ENCODE measurements at regions not wholly inside any gene's neighbourhood (a gene's known extent, or its start where the extent isn't known, plus 50 kb on each side); places are given as distances from the start of the nearest gene placed in this dataset.

DNA sequence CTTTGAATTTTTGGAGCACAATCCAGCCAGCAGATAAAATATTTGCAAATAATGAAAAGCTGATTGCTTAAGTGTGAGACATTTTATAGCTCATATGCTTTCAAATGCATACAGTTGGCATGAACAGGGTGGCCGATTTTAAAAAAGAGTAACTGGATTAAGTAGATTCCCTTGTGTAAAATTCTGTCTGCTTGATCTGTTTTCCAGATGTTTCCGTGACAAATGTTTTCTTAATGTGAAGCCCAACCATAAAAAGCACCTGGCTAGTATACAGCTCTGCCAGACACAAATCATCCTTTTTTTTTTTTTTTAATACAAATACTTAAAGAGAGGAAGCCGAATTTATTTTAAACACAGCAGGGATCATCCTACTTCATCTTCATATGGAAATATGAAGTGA is 440.7 kb downstream of the CCER1 start:
- FAIRE-seq (no peak), DNase-seq (ENCODE audit: insufficient read length, low spot score) (no peak)
- no peak for TF ChIP-seq POLR2A (IDR thresholded peaks at IDR 0.05; ENCODE audit: low read depth, low read length)

DNA sequence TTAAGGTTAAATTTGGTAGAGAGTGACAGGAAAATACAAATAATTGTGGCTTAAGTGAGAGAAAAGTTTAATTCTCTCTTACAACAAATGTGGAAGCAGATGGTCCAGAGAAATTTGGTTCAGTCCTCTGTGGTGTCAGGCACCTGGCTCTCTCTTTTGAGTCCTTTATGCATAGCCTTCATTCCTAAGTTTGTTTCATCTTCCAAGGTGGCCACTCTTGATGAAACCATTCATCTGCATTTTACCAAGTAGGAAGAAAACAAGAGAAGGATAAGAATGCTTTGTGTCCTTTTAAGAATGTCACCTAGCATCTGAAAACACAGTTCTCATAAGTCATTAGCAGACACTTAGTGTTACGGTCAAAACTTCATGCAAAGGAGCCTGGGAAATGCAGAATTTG is 442.5 kb downstream of the CCER1 start:
- FAIRE-seq = no peak
- DNase-seq (ENCODE audit: insufficient read length, low spot score) = no peak
- no peak for TF ChIP-seq POLR2A (IDR thresholded peaks at IDR 0.05; ENCODE audit: low read depth, low read length)

DNA sequence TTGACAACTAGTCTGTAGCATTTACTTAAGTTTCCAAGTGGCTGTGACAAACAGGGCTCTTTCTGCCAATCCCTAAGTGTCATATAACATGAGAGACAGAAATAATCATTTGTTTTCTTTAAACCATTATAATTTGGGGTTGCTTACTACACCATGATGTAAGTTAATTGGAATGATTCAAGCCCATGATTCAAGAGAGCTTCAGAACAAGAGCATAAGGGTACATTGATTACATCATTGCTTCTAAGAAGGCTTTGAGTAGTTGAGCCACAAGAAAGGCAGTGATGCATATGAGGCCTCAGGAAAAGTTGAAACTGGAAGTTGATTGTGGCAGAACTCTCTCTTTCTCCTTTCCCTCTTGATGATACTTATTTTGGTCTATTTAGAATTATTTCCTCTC is 444.0 kb downstream of the CCER1 start:
- TF ChIP-seq POLR2A (IDR thresholded peaks at IDR 0.05; ENCODE audit: low read depth, low read length) = no peak
- no peak for FAIRE-seq
- DNase-seq (ENCODE audit: insufficient read length, low spot score) = no peak

DNA sequence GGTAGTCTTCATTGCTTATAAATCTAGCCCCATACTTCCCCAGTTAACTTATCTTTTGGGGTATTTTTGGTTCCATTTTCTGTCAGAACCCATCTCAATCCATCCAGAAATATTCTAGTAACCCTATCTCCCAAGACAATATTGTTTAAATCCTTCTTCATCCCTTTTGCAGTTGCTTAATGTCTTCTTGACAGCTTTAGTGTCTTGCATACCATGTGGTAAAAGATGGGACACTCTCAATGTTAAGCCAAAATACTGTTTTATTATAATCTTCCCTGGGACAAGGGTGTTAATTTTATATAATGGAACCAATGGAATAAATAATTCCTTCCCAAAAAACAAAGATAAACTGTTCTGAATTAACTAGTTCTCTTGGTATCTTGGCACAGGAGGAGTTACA is 450.2 kb downstream of the CCER1 start:
- DNase-seq (ENCODE audit: insufficient read length, low spot score) (no peak), FAIRE-seq (no peak)
- no peak for TF ChIP-seq POLR2A (IDR thresholded peaks at IDR 0.05; ENCODE audit: low read depth, low read length)

DNA sequence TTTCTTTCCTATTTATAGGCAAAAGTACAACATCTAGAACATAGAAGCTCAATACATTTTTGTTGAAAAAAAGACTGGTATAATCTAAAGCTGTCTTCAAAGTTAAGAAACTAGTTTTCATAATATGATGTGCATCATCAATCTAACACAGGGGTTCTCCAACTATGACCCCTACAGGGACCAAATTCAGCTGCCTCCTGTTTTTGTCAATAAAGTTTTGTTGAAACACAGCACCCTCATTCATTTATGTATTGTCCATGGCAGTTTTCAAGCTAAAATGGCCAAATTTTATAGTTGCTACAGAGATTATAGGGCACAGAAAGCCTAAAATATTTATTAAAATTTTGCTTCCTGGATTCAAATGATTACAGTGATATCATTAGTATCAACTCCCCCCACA is 452.9 kb downstream of the CCER1 start:
- DNase-seq (ENCODE audit: insufficient read length, low spot score) = no peak
- FAIRE-seq = no peak
- TF ChIP-seq POLR2A (IDR thresholded peaks at IDR 0.05; ENCODE audit: low read depth, low read length) = no peak

DNA sequence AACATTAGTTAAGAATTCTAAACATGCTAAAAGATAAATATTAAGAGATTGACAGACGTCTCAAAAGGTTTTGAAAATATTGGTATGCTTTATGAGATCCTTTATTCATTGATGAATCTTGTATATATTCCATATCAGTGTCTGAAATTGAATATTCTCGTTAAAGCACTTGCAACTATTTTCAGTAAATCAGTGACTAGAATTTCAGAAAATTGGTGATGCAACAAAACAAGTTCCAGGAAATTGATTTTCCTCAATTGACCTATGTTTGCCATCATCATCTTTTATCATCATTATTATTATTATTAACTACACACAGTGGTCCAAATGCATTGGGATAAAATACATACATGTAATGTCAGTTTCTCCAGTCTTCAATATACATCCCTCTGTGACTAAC is 453.6 kb downstream of the CCER1 start:
- no peak for TF ChIP-seq POLR2A (IDR thresholded peaks at IDR 0.05; ENCODE audit: low read depth, low read length)
- no peak for FAIRE-seq
- no peak for DNase-seq (ENCODE audit: insufficient read length, low spot score)

DNA sequence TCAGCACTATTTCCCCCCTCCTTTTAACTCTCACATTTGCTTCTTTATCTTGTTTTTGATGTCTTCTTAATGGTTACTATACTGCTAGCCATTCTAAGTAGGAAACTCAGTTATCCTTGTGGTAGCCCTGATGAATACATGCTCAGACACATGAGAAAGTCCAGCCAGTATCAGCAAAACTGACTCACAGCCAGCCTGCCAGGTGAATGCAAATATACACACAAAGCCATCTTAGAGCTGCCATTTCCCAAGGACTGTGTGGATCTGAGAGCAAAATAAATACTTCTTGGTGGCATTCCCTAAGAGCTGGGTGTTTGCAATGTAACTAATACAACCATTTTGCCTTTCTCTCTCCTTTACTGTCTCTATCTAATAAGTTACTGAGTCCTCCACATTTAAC is 455.2 kb downstream of the CCER1 start:
- DNase-seq (ENCODE audit: insufficient read length, low spot score) = no peak
- TF ChIP-seq POLR2A (IDR thresholded peaks at IDR 0.05; ENCODE audit: low read depth, low read length) = no peak
- FAIRE-seq = no peak

DNA sequence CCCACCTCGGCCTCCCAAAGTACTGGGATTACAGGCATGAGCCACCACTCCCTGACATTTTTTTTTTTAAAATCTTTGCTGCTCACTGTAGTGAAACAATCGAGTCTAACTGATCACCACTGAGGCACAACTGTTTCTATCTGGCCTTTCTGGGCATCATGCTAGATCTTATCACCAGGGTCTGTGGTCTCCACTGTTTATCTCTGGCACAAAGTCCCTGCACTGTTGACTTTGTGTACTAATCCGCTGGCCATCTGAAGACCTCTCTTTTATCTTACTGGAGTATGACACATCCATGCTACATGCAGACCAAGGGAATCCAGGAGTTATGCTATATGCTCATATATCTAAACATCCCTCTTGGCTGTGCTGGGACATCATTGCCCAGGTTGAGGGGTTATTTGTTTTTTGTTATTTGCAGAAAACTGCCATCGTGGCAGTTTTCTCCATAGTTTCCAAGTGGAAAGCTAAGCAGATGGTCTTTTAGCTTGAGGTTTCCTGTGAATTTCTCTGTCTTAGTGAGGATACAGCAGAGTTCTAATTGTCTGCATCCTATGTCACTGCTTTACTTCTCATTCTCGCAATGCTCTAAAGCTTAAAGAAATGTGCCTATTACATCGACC is 456.9 kb downstream of the CCER1 start:
- FAIRE-seq = no peak

DNA sequence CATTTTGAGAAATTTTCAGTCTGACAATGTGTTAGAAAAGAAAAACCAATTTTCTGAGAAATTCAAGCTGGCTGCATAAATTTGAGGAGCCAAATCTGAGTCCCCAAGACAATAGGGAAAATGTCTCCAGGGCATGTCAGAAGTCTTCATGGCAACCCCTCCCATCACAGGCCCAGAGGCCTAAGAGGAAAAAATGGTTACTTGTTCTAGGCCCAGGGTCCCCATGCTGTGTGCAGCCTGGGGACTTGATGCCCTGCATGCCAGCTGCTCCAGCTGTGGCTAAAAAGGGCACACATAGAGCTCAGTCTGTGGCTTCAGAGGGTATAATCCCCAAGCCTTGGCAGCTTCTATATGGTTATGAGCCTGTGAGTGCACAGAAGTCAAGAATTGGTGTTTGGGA is 464.6 kb downstream of the CCER1 start:
- no peak for TF ChIP-seq POLR2A (IDR thresholded peaks at IDR 0.05; ENCODE audit: low read depth, low read length)
- DNase-seq (ENCODE audit: insufficient read length, low spot score) (no peak), FAIRE-seq (no peak)

More for the DNA sequence above, 456.9 kb downstream of the CCER1 start:
- TF ChIP-seq POLR2A (IDR thresholded peaks at IDR 0.05; ENCODE audit: low read depth, low read length) = no peak
- DNase-seq (ENCODE audit: insufficient read length, low spot score) = no peak

DNA sequence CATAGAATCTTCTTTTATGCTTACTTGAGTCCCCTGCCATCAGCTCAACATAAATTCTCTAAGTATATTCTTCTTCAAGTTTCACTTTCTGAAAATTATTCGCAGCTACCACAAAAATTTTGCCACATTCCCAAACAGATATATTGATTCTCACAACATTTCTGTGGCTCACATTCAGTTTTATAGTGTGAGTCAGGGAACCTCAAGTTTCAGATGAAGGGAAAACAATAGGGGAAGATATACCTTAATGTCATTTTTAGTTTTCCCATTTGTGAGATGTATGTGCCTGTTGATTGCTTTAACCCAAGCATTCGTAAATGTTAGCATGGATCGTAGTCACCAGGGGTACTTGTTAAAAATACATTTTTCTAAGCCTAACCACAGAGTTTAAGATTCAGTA is 465.8 kb downstream of the CCER1 start:
- no peak for FAIRE-seq

DNA sequence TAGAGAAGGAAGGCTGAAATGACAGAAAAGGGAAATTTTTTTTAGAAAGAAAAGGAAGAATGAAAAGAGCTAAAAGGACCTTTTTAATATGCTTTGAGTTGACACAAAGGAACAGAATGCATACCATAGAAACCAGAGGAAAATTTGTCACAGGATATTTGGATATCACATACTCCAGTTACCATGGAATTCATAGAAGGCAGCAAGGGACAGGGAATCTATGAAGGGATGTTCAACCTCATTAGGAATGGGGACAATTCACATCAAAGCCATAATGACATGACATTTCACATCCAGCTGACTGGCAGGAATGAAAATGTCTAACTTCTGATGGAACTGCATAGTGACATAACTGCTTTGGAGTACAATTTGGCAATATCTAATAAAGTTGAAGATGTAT is 469.4 kb downstream of the CCER1 start:
- DNase-seq (ENCODE audit: insufficient read length, low spot score) = no peak
- TF ChIP-seq POLR2A (IDR thresholded peaks at IDR 0.05; ENCODE audit: low read depth, low read length) = no peak
- no peak for FAIRE-seq

More for the DNA sequence above, 465.8 kb downstream of the CCER1 start:
- no peak for TF ChIP-seq POLR2A (IDR thresholded peaks at IDR 0.05; ENCODE audit: low read depth, low read length)
- DNase-seq (ENCODE audit: insufficient read length, low spot score) = no peak

DNA sequence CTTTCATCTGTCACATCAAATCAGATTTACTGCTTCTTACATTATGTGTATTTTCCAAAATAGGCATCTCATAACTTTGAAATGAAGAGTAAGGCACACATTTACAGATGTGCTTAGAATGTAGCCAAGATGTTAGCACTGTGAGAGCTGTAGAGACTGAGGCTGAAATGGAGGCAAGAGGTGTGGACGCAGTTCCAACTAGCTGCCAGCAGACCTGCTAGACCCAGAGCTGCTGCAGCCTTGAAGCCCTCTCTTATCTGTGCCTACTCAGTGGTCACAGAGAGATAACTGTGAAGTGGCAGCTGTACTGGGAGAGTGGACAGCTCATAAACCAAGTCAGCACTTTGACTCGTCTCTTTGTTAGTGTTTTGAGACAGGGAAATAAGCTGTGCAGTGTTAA is 470.9 kb downstream of the CCER1 start:
- no peak for TF ChIP-seq POLR2A (IDR thresholded peaks at IDR 0.05; ENCODE audit: low read depth, low read length)
- DNase-seq (ENCODE audit: insufficient read length, low spot score) (no peak), FAIRE-seq (no peak)

DNA sequence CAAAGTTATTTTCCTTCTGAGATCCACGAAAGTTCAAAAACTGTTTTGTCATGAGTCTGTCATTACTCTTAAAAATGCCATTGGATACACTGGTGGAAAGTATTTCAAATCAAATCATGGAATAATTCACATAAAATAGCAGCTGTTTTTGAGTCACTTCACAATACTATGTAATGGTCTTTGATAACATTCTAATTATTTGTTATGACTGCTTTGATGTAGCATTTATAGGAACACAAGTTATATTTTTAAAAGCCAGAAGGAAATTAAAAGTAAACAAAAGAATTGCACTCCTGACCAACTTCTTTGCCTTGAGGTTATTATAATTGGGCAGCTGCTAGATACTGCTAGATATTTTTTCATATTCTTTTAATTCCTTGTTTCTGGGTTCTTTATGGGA is 473.2 kb downstream of the CCER1 start:
- no peak for FAIRE-seq
- DNase-seq (ENCODE audit: insufficient read length, low spot score) = no peak
- TF ChIP-seq POLR2A (IDR thresholded peaks at IDR 0.05; ENCODE audit: low read depth, low read length) = no peak

DNA sequence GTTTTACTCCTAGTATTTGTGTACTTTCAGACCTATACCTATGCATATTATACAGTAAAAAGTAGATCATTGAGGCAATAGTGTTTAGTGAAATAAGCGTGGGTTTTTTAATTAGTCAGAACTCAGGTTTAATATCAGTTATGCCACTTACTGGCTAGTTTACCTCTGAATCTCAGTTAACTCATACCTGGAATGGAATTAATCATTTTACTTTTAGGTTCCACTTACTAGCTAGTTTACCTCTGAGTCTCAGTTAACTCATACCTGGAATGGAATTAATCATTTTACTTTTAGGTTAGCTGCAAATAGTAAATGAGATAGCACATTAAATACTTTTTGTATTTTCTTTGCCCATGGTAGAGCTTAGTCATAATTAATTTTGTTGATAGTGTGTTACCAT is 475.7 kb downstream of the CCER1 start:
- no peak for TF ChIP-seq POLR2A (IDR thresholded peaks at IDR 0.05; ENCODE audit: low read depth, low read length)
- no peak for DNase-seq (ENCODE audit: insufficient read length, low spot score)
- no peak for FAIRE-seq

DNA sequence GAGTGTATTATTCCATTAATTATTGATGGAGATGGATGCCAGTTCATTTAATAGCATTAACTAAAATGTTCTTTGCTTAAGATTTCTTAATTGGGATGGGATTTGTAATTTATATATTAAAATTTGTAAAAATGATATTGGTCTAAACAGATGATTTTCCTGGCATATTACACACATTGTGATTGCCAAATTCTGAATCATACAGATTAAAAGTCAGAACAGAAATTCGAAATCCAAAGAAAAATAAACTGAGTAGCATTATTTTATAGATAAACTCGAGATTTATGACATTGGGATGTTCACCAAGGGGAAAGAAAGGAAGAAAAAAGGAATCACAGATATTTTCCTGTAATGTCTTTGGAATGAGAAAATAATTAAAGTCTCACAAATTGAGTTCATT is 481.1 kb downstream of the CCER1 start:
- no peak for FAIRE-seq
- no peak for DNase-seq (ENCODE audit: insufficient read length, low spot score)
- no peak for TF ChIP-seq POLR2A (IDR thresholded peaks at IDR 0.05; ENCODE audit: low read depth, low read length)

DNA sequence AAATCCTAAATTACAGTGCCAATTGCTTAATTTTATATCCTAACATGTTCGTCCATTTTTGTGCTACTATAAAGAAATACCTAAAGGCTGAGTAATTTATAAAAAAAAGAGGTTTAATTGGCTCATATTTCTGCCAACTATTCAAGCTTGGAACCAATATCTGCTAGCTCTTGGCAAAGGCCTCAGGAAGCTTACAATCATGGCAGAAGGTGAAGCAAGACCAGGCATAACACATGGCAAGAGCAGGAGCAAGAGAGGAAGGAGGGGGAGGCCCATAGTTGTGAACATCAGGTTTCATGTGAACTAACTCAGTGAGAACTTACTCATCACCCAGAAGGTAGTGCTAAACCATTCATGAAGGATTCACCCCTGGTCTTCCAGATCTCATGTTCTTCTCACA is 494.3 kb downstream of the CCER1 start:
- no peak for TF ChIP-seq POLR2A (IDR thresholded peaks at IDR 0.05; ENCODE audit: low read depth, low read length)
- FAIRE-seq = no peak
- DNase-seq (ENCODE audit: insufficient read length, low spot score) = no peak
